ENCODE measurements at regions not wholly inside any gene's neighbourhood (a gene's known extent, or its start where the extent isn't known, plus 50 kb on each side); places are given as distances from the start of the nearest gene placed in this dataset.

- TF ChIP-seq, protein P1, sequence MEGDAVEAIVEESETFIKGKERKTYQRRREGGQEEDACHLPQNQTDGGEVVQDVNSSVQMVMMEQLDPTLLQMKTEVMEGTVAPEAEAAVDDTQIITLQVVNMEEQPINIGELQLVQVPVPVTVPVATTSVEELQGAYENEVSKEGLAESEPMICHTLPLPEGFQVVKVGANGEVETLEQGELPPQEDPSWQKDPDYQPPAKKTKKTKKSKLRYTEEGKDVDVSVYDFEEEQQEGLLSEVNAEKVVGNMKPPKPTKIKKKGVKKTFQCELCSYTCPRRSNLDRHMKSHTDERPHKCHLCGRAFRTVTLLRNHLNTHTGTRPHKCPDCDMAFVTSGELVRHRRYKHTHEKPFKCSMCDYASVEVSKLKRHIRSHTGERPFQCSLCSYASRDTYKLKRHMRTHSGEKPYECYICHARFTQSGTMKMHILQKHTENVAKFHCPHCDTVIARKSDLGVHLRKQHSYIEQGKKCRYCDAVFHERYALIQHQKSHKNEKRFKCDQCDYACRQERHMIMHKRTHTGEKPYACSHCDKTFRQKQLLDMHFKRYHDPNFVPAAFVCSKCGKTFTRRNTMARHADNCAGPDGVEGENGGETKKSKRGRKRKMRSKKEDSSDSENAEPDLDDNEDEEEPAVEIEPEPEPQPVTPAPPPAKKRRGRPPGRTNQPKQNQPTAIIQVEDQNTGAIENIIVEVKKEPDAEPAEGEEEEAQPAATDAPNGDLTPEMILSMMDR (IDR thresholded peaks at IDR 0.05): no peak
- TF ChIP-seq POLR2AphosphoS5 (IDR thresholded peaks at IDR 0.05): no peak
- TF ChIP-seq POLR2A (IDR thresholded peaks at IDR 0.05): no peak
- no peak for TF ChIP-seq EP300 (IDR thresholded peaks at IDR 0.05)
Measured at GRCh38 chr6:91453224-91453878, 866.5 kb upstream of the MAP3K7 start.

Measured in upper lobe of left lung (tissue), 4 donors.